Upper lobe of right lung (tissue), 1 donor: ENCODE measurements at regions not wholly inside any gene's neighbourhood (a gene's known extent, or its start where the extent isn't known, plus 50 kb on each side); places are given as distances from the start of the nearest gene placed in this dataset.

Experiments
- ATAC-seq: fragments of 200-7000 bp; cut with Tn5 transposase; one replicate; pipeline ENCODE4 v1.9.1; 2020; ENCODE audit warnings: mild to moderate bottlenecking, moderate library complexity
- DNase-seq: peaks from one replicate; pipeline ENCODE4 v3.0.0-alpha.2; 2020
- H3K27ac ChIP-seq: fragments of 200-600 bp; one replicate; pipeline ENCODE4 v1.8.0; 2022
- H3K27me3 ChIP-seq: fragments of 200-600 bp; one replicate; pipeline ENCODE4 v1.8.0; 2022; ENCODE audit warnings: mild to moderate bottlenecking
- H3K36me3 ChIP-seq: fragments of 200-600 bp; one replicate; pipeline ENCODE4 v1.8.0; 2022
- H3K4me1 ChIP-seq: fragments of 200-600 bp; one replicate; pipeline ENCODE4 v1.8.0; 2022
- H3K4me3 ChIP-seq: fragments of 200-600 bp; one replicate; pipeline ENCODE4 v1.8.0; 2022; ENCODE audit warnings: mild to moderate bottlenecking
- H3K9me3 ChIP-seq: fragments of 200-600 bp; one replicate; pipeline ENCODE4 v1.8.0; 2022
- CTCF ChIP-seq: fragments of 200-600 bp; IDR thresholded peaks from one replicate; pipeline ENCODE4 v1.8.0; 2022; ENCODE audit warnings: antibody characterized with exemption
- intact Hi-C: fragments of 100-400 bp; cut with DNase I; formaldehyde crosslinking; loops from one replicate; pipeline ENCODE4 v1.11.0; 2022
- donor health status: DM: no; HTN: yes; CAD: no; lungs with severe emphysema.

- no peak for DNase-seq
- ATAC-seq, result no peak
- no peaks in the 10 kb centered on the region for H3K9me3 ChIP-seq
- no peaks in the 10 kb centered on the region for H3K36me3 ChIP-seq
- H3K4me3 ChIP-seq, result no peak overlapping the region
- TF ChIP-seq CTCF, result no peak
- intact Hi-C loops, result no loop called here
- no peaks in the 10 kb centered on the region for H3K4me1 ChIP-seq
- no peak overlapping the region for H3K27ac ChIP-seq
- H3K27me3 ChIP-seq, result no peaks in the 10 kb centered on the region
These were observed 441.7 kb upstream of the CPEB2 start for GRCh38 chr4:14560577-14560976.

GRCh38 chr4:14562901-14563300 is 439.4 kb upstream of the CPEB2 start:
- Histone ChIP-seq H3K4me1 (no peaks in the 10 kb centered on the region), H3K4me3 (no peak overlapping the region), H3K27ac (no peak overlapping the region), H3K36me3 (no peaks in the 10 kb centered on the region), H3K9me3 (no peaks in the 10 kb centered on the region), H3K27me3 (no peaks in the 10 kb centered on the region)
- no peak for TF ChIP-seq CTCF
- DNase-seq (no peak), ATAC-seq (no peak)
- intact Hi-C loops, result no loop called here

- intact Hi-C loops, result no loop called here
- DNase-seq (no peak), ATAC-seq (no peak)
- TF ChIP-seq CTCF, result no peak
- Histone ChIP-seq H3K36me3 (no peaks in the 10 kb centered on the region), H3K27ac (no peak overlapping the region), H3K4me3 (no peak overlapping the region), H3K27me3 (no peaks in the 10 kb centered on the region), H3K9me3 (no peaks in the 10 kb centered on the region), H3K4me1 (no peaks in the 10 kb centered on the region)
These were observed 438.0 kb upstream of the CPEB2 start for GRCh38 chr4:14564281-14564680.

- ATAC-seq, result no peak
- Histone ChIP-seq H3K27ac (no peak overlapping the region), H3K9me3 (no peaks in the 10 kb centered on the region), H3K27me3 (no peaks in the 10 kb centered on the region), H3K4me1 (no peaks in the 10 kb centered on the region), H3K4me3 (no peak overlapping the region), H3K36me3 (no peaks in the 10 kb centered on the region)
- DNase-seq, result no peak
- no peak for TF ChIP-seq CTCF
- intact Hi-C loops, result no loop called here
These were observed 435.8 kb upstream of the CPEB2 start for GRCh38 chr4:14566518-14566917.

- intact Hi-C loops, result no loop called here
- no peaks in the 10 kb centered on the region for H3K4me1 ChIP-seq
- ATAC-seq, result no peak
- no peak for TF ChIP-seq CTCF
- H3K36me3 ChIP-seq, result no peaks in the 10 kb centered on the region
- no peak overlapping the region for H3K4me3 ChIP-seq
- DNase-seq, result no peak
- no peak overlapping the region for H3K27ac ChIP-seq
- H3K27me3 ChIP-seq, result no peaks in the 10 kb centered on the region
- no peaks in the 10 kb centered on the region for H3K9me3 ChIP-seq
These were observed 433.9 kb upstream of the CPEB2 start for GRCh38 chr4:14568351-14568750.

- no peak overlapping the region for H3K4me3 ChIP-seq
- no peak overlapping the region for H3K27ac ChIP-seq
- DNase-seq (no peak), ATAC-seq (no peak)
- no peaks in the 10 kb centered on the region for H3K27me3 ChIP-seq
- no peaks in the 10 kb centered on the region for H3K4me1 ChIP-seq
- TF ChIP-seq CTCF, result no peak
- intact Hi-C loops, result no loop called here
- H3K36me3 ChIP-seq, result no peaks in the 10 kb centered on the region
- no peaks in the 10 kb centered on the region for H3K9me3 ChIP-seq
These were observed 427.0 kb upstream of the CPEB2 start for GRCh38 chr4:14575289-14575688.
